ENCODE measurements at regions not wholly inside any gene's neighbourhood (a gene's known extent, or its start where the extent isn't known, plus 50 kb on each side); places are given as distances from the start of the nearest gene placed in this dataset.

GRCh38 chr7:445020-445419, 74.6 kb downstream of the PDGFA start:
- H3K36me3 ChIP-seq (ENCODE audit: control insufficient read depth, insufficient read depth, low read length), result no peaks in the 10 kb centered on the region
- TF ChIP-seq CTCF (IDR thresholded peaks at IDR 0.05; ENCODE audit: insufficient read depth, low read length, poor library complexity, severe bottlenecking), result no peak
- no peaks in the 10 kb centered on the region for H3K27me3 ChIP-seq (replicated peaks; ENCODE audit: control insufficient read depth, insufficient read depth, low read length)
- no peak overlapping the region for H3K4me3 ChIP-seq (replicated peaks; ENCODE audit: low read depth, low read length)
- DNase-seq (ENCODE audit: extremely low read depth, insufficient read length), result no peak

DNA sequence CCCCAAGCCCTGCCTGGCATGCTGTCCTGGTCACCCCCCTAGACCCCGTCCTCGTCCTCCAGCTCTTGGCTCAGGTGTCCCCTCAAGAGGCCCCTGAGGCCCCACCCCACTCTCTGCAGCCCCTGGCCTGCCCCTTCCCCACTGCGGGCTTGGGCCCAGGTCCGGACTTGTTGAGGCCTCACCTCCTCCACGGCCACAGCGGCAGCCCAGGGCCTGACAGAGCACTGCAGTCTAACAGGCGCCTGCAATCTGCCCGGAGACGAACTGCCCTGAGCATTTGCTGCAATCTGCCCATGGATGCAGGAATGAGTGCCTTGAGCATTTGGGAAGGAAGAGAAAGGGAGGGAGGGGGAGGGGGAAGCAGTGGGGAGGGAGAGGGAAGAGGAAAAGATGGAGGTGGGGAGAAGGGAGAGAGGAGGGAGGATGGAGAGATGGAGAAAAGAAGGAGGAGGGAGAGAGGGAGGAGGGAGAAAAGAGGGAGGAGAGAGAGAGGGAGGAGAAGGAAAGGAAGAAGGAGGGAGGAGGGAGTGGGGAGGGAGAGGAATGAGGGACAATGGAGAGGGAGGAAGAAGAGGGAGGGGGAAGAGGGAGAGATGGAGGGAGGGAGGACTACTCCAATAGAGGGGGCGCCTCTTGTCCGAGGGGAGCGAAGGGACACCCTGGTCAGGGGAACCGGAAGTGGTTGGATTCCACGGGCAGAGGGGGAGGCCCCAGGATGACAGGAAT, 73.9 kb downstream of the PDGFA start:
- DNase-seq (ENCODE audit: extremely low read depth, insufficient read length), result no peak

DNA sequence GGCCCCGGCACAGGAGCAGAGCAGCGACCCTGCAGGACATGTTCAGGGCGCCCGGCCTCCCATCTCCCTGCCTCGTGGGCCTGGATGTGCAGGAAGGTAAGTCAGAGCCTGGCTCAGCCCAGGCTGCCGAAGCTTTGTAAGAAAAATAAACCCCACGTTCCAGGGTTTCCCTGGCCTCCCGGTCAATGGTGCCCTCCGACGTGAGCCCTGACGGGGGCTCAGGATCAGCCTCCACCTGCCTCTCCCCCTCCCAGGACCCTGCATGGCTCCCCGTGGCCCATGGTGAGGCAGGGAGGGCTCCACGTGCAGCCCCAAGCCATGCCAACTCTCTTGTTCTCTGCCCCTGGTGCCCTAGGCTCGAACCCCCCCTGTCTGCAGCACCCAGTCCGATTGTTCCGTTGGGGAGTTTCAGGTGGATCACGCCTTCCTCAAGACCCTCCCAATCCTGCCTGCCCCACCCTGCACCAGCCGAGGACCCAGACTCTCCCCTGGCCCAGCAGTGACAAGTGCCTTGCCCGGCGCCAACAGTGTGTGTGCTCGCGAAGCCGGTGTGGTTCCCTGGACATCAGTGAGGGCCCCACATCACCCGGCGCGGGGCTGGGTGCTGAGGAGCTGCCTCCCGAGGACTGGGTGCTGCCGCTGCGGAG, 73.2 kb downstream of the PDGFA start:
- no peak for TF ChIP-seq CTCF (IDR thresholded peaks at IDR 0.05; ENCODE audit: insufficient read depth, low read length, poor library complexity, severe bottlenecking)
- H3K4me3 ChIP-seq (replicated peaks; ENCODE audit: low read depth, low read length), result no peak overlapping the region
- H3K36me3 ChIP-seq (ENCODE audit: control insufficient read depth, insufficient read depth, low read length), result no peaks in the 10 kb centered on the region
- DNase-seq (ENCODE audit: extremely low read depth, insufficient read length), result no peak
- no peaks in the 10 kb centered on the region for H3K27me3 ChIP-seq (replicated peaks; ENCODE audit: control insufficient read depth, insufficient read depth, low read length)

More for the DNA sequence above, 73.9 kb downstream of the PDGFA start:
- Histone ChIP-seq H3K27me3 (replicated peaks; ENCODE audit: control insufficient read depth, insufficient read depth, low read length) (no peaks in the 10 kb centered on the region), H3K36me3 (ENCODE audit: control insufficient read depth, insufficient read depth, low read length) (no peaks in the 10 kb centered on the region), H3K4me3 (replicated peaks; ENCODE audit: low read depth, low read length) (no peak overlapping the region)
- TF ChIP-seq CTCF (IDR thresholded peaks at IDR 0.05; ENCODE audit: insufficient read depth, low read length, poor library complexity, severe bottlenecking), result no peak

Data from GM06990 (cell line).